GM23248 (cell line): ENCODE measurements at regions not wholly inside any gene's neighbourhood (a gene's known extent, or its start where the extent isn't known, plus 50 kb on each side); places are given as distances from the start of the nearest gene placed in this dataset.

Source experiments
- DNase-seq: peaks from one replicate; pipeline ENCODE4 v3.0.0-alpha.2; 2015
- H2AFZ ChIP-seq: fragments of 200-600 bp; sonication (generic); 2 replicates; pipeline ENCODE4 v1.6.1; 2016; ENCODE audit warnings: antibody characterized with exemption
- H3F3A ChIP-seq: fragments of 200-600 bp; sonication (generic); 2 replicates; pipeline ENCODE4 v1.6.1; 2016; ENCODE audit warnings: mild to moderate bottlenecking, antibody characterized with exemption, mixed run types; ENCODE audit not compliant: insufficient read depth
- H3K27ac ChIP-seq: fragments of 200-600 bp; sonication (generic); 2 replicates; pipeline ENCODE4 v1.5.1; 2016; ENCODE audit warnings: mild to moderate bottlenecking
- H3K27me3 ChIP-seq: fragments of 200-600 bp; sonication (generic); replicated peaks from 2 replicates; pipeline ENCODE4 v1.6.1; 2016; ENCODE audit warnings: mild to moderate bottlenecking; ENCODE audit not compliant: insufficient read depth
- H3K36me3 ChIP-seq: fragments of 200-600 bp; sonication (generic); 2 replicates; pipeline ENCODE4 v1.6.1; 2016; ENCODE audit warnings: low read depth, mild to moderate bottlenecking
- H3K4me1 ChIP-seq: fragments of 200-600 bp; sonication (generic); 2 replicates; pipeline ENCODE4 v1.6.1; 2016; ENCODE audit warnings: mild to moderate bottlenecking; ENCODE audit not compliant: insufficient read depth
- H3K4me2 ChIP-seq: fragments of 200-600 bp; sonication (generic); one replicate; pipeline ENCODE4 v1.6.1; 2016; ENCODE audit warnings: mild to moderate bottlenecking; ENCODE audit not compliant: unreplicated experiment
- H3K4me3 ChIP-seq: fragments of 200-600 bp; sonication (generic); 2 replicates; pipeline ENCODE4 v1.5.1; 2016; ENCODE audit warnings: mild to moderate bottlenecking
- H3K79me2 ChIP-seq: fragments of 200-600 bp; sonication (generic); 2 replicates; pipeline ENCODE4 v1.6.1; 2016; ENCODE audit warnings: mild to moderate bottlenecking; ENCODE audit not compliant: insufficient read depth
- H3K9ac ChIP-seq: fragments of 200-600 bp; sonication (generic); 2 replicates; pipeline ENCODE4 v1.6.1; 2016; ENCODE audit warnings: mild to moderate bottlenecking
- H3K9me2 ChIP-seq: fragments of 200-600 bp; sonication (generic); 2 replicates; pipeline ENCODE4 v1.6.1; 2016; ENCODE audit warnings: mixed run types, mild to moderate bottlenecking, moderate library complexity; ENCODE audit not compliant: insufficient read depth
- H3K9me3 ChIP-seq: fragments of 200-600 bp; sonication (generic); one replicate; pipeline ENCODE4 v1.6.1; 2017; ENCODE audit warnings: low read depth
- H4K20me1 ChIP-seq: fragments of 200-600 bp; sonication (generic); 2 replicates; pipeline ENCODE4 v1.6.0; 2016; ENCODE audit not compliant: insufficient read depth
- EZH2 ChIP-seq: fragments of 200-600 bp; sonication (generic); IDR thresholded peaks from 2 replicates; pipeline ENCODE4 v1.6.1; 2018; ENCODE audit warnings: antibody characterized with exemption, mild to moderate bottlenecking; ENCODE audit not compliant: insufficient read depth, poor library complexity, severe bottlenecking
- EZH2phosphoT487 ChIP-seq: fragments of 200-600 bp; sonication (generic); IDR thresholded peaks from 2 replicates; pipeline ENCODE4 v1.6.1; 2018; ENCODE audit warnings: antibody characterized with exemption, moderate library complexity, mild to moderate bottlenecking, low read depth; ENCODE audit not compliant: insufficient read depth
- WGBS, 2 experiments: methylation state at CpG; one replicate each; pipeline ENCODE4 v1.1.6; 2015 to 2017; ENCODE audit warnings: low lambda C conversion rate in 2 of 2, low coverage in 1 of 2; ENCODE audit errors: missing lambda C conversion rate in 2 of 2; 5-methylcytosine and 5-hydroxymethylcytosine counted together
- in situ Hi-C: fragments of 300-500 bp; cut with MboI; formaldehyde crosslinking; loops from 2 replicates; pipeline ENCODE4 v1.15.0; 2020

- H3K27ac ChIP-seq = no peak overlapping the region
- no peak overlapping the region for H3K4me3 ChIP-seq
- no peaks in the 10 kb centered on the region for H3K36me3 ChIP-seq
- H3K4me2 ChIP-seq = no peak overlapping the region
- no peak overlapping the region for H3K9ac ChIP-seq
- no peaks in the 10 kb centered on the region for H3K79me2 ChIP-seq
- H3K9me3 ChIP-seq = no peaks in the 10 kb centered on the region
- H3F3A ChIP-seq = peaks cover 13% of the 10 kb centered on the region
- no peaks in the 10 kb centered on the region for H3K9me2 ChIP-seq
- no peak for TF ChIP-seq EZH2
- TF ChIP-seq EZH2phosphoT487 = no peak
- no peak overlapping the region for H2AFZ ChIP-seq
- in situ Hi-C loops = no loop called here
- H3K4me1 ChIP-seq = peaks cover 19% of the 10 kb centered on the region
- DNase-seq = no peak
- no peaks in the 10 kb centered on the region for H4K20me1 ChIP-seq
- no peaks in the 10 kb centered on the region for H3K27me3 ChIP-seq
These were observed 387.1 kb upstream of the PRICKLE1 start for GRCh38 chr12:42976620-42977019.

- no peaks in the 10 kb centered on the region for H3K36me3 ChIP-seq
- H2AFZ ChIP-seq = no peak overlapping the region
- H3K4me2 ChIP-seq = no peak overlapping the region
- no peaks in the 10 kb centered on the region for H3K9me3 ChIP-seq
- DNase-seq = no peak
- no peak overlapping the region for H3K27ac ChIP-seq
- no peaks in the 10 kb centered on the region for H3K27me3 ChIP-seq
- peaks cover 8% of the 10 kb centered on the region for H3F3A ChIP-seq
- in situ Hi-C loops = no loop called here
- 80 to 88% methylated on average over 3 of the region's 3 CpGs for WGBS, 2 experiments
- H3K9me2 ChIP-seq = no peaks in the 10 kb centered on the region
- TF ChIP-seq EZH2 (no peak), EZH2phosphoT487 (no peak)
- no peak overlapping the region for H3K4me3 ChIP-seq
- no peaks in the 10 kb centered on the region for H3K79me2 ChIP-seq
- no peaks in the 10 kb centered on the region for H4K20me1 ChIP-seq
- no peak overlapping the region for H3K9ac ChIP-seq
- peaks cover 14% of the 10 kb centered on the region for H3K4me1 ChIP-seq
These were observed 386.6 kb upstream of the PRICKLE1 start for GRCh38 chr12:42976122-42976521.

- Histone ChIP-seq H4K20me1 (no peaks in the 10 kb centered on the region), H3K9me3 (no peaks in the 10 kb centered on the region), H3K27me3 (no peaks in the 10 kb centered on the region), H3K9ac (no peak overlapping the region), H3K4me1 (peaks cover 6% of the 10 kb centered on the region; the same call in 1 of the 2 replicates), H2AFZ (no peak overlapping the region), H3K79me2 (no peaks in the 10 kb centered on the region), H3K9me2 (no peaks in the 10 kb centered on the region), H3K27ac (no peak overlapping the region), H3K36me3 (no peaks in the 10 kb centered on the region), H3F3A (no peaks in the 10 kb centered on the region), H3K4me3 (no peak overlapping the region), H3K4me2 (no peak overlapping the region)
- TF ChIP-seq EZH2phosphoT487 (no peak), EZH2 (no peak)
- in situ Hi-C loops = no loop called here
- no peak for DNase-seq
- WGBS, 2 experiments = 62 to 68% methylated on average over 5 of the region's 5 CpGs
These were observed 379.8 kb upstream of the PRICKLE1 start for GRCh38 chr12:42969355-42969754.

GRCh38 chr12:42968426-42968825, 378.9 kb upstream of the PRICKLE1 start:
- Histone ChIP-seq H2AFZ (no peak overlapping the region), H3F3A (no peaks in the 10 kb centered on the region), H3K27me3 (no peaks in the 10 kb centered on the region), H3K27ac (no peak overlapping the region), H3K9me2 (no peaks in the 10 kb centered on the region), H3K79me2 (no peaks in the 10 kb centered on the region), H3K4me3 (no peak overlapping the region), H3K36me3 (no peaks in the 10 kb centered on the region), H3K4me2 (no peak overlapping the region), H3K9ac (no peak overlapping the region), H3K9me3 (no peaks in the 10 kb centered on the region), H3K4me1 (peaks cover 9% of the 10 kb centered on the region; the same call in 1 of the 2 replicates), H4K20me1 (no peaks in the 10 kb centered on the region)
- 84 to 91% methylated on average over 1 of the region's 1 CpG for WGBS, 2 experiments
- no peak for DNase-seq
- TF ChIP-seq EZH2phosphoT487 (no peak), EZH2 (no peak)
- in situ Hi-C loops = no loop called here

GRCh38 chr12:42967850-42968249, 378.3 kb upstream of the PRICKLE1 start:
- Histone ChIP-seq H3K27ac (no peak overlapping the region), H3K27me3 (no peaks in the 10 kb centered on the region), H3K9me2 (no peaks in the 10 kb centered on the region), H2AFZ (no peak overlapping the region), H3K4me2 (no peak overlapping the region), H3K4me3 (no peak overlapping the region), H3K9ac (no peak overlapping the region), H3K79me2 (no peaks in the 10 kb centered on the region), H3K36me3 (no peaks in the 10 kb centered on the region), H3F3A (no peaks in the 10 kb centered on the region), H4K20me1 (no peaks in the 10 kb centered on the region), H3K9me3 (no peaks in the 10 kb centered on the region), H3K4me1 (peaks cover 10% of the 10 kb centered on the region; the same call in 1 of the 2 replicates)
- in situ Hi-C loops = no loop called here
- TF ChIP-seq EZH2phosphoT487 = no peak
- TF ChIP-seq EZH2 = no peak
- no peak for DNase-seq
- WGBS, 2 experiments = 85 to 91% methylated on average over 3 of the region's 3 CpGs
